HepG2 (cell line): ENCODE measurements at regions not wholly inside any gene's neighbourhood (a gene's known extent, or its start where the extent isn't known, plus 50 kb on each side); places are given as distances from the start of the nearest gene placed in this dataset.

Experiments used
- ATAC-seq: fragments of 200-7000 bp; cut with Tn5 transposase; 3 replicates; pipeline ENCODE4 v1.9.1; 2020; ENCODE audit warnings: mild to moderate bottlenecking, moderate library complexity
- BruUV-seq: library from RNA; stranded (reverse); fragments of 400-500 nt; replicated peaks from 2 replicates; lab custom pipeline; 2021; lab: Mats Ljungman, UMichigan
- CTCF ChIA-PET: fragments of 300-600 bp; formaldehyde crosslinking; extraction: SDS; loops from one replicate; lab custom pipeline; 2021; ENCODE audit warnings: low total read pairs, inconsistent platforms, low intra/inter-chr PET ratio; lab: Yijun Ruan, JAX
- POLR2A ChIA-PET: fragments of 350-600 bp; sonication (Branson Sonifier 250); formaldehyde crosslinking; loops from one replicate; lab custom pipeline; 2020; ENCODE audit warnings: antibody characterized with exemption, inconsistent platforms; lab: Yijun Ruan, JAX
- DNase-seq: peaks from one replicate; pipeline ENCODE4 v3.0.0-alpha.2; 2015; ENCODE audit warnings: low spot score
- FAIRE-seq: peaks from 3 replicates; lab custom pipeline; 2011; peaks lifted over from hg19 to GRCh38; lab: Jason Lieb, UNC
- H2AFZ ChIP-seq: one replicate; pipeline ENCODE4 v1.6.1; 2011; ENCODE audit warnings: low read length, inconsistent platforms
- H3K27ac ChIP-seq: fragments of 300-600 bp; 3 replicates; pipeline ENCODE4 v1.8.0; 2011; ENCODE audit warnings: mixed run types, mild to moderate bottlenecking, mixed read lengths, low read length, inconsistent platforms; ENCODE audit not compliant: insufficient read depth; ENCODE audit errors: extremely low read length
- H3K27me3 ChIP-seq, 2 experiments: fragments of 200-600 bp in 1 of 2; 2 replicates in 1 of 2; 3 replicates in 1 of 2; pipeline versions ENCODE4 v1.6.0 to v1.8.0; 2011; ENCODE audit warnings: low read length in 2 of 2, mild to moderate bottlenecking in 2 of 2, moderate library complexity in 2 of 2, inconsistent platforms in 1 of 2; ENCODE audit not compliant: insufficient read depth in 2 of 2, control insufficient read depth in 1 of 2
- H3K36me3 ChIP-seq, 2 experiments: fragments of 200-600 bp in 1 of 2; replicated peaks in 1 of 2; 2 replicates in 1 of 2; 3 replicates in 1 of 2; pipeline versions ENCODE4 v1.5.1 to v1.8.0; 2011; ENCODE audit warnings: low read length in 2 of 2, inconsistent platforms in 1 of 2; ENCODE audit not compliant: insufficient read depth in 2 of 2, control insufficient read depth in 1 of 2
- H3K4me1 ChIP-seq: 2 replicates; pipeline ENCODE4 v1.5.1; 2012; ENCODE audit warnings: low read length, inconsistent platforms; ENCODE audit not compliant: insufficient read depth
- H3K4me2 ChIP-seq: 2 replicates; pipeline ENCODE4 v1.6.0; 2011; ENCODE audit warnings: low read depth, low read length, inconsistent platforms
- H3K4me3 ChIP-seq, 3 experiments: fragments of 200-600 bp in 1 of 3; sonication (generic), shearing (Covaris generic) in 1 of 3; replicated peaks in 1 of 3; 2 replicates each; pipeline ENCODE4 v1.5.1; 2011 to 2016; ENCODE audit warnings: low read length in 3 of 3, inconsistent platforms in 2 of 3, low read depth in 2 of 3, mild to moderate bottlenecking in 2 of 3, control low read depth in 1 of 3, mixed read lengths in 1 of 3; ENCODE audit not compliant: insufficient read depth in 1 of 3
- H3K79me2 ChIP-seq: one replicate; pipeline ENCODE4 v1.6.1; 2011; ENCODE audit warnings: low read length, inconsistent platforms; ENCODE audit not compliant: insufficient read depth
- H3K9ac ChIP-seq: 2 replicates; pipeline ENCODE4 v1.6.0; 2011; ENCODE audit warnings: mild to moderate bottlenecking, low read depth, low read length, inconsistent platforms; ENCODE audit not compliant: insufficient read depth
- H3K9me3 ChIP-seq: 2 replicates; pipeline ENCODE4 v1.5.1; 2012; ENCODE audit warnings: mild to moderate bottlenecking, low read length
- H4K20me1 ChIP-seq: 2 replicates; pipeline ENCODE4 v1.6.0; 2011; ENCODE audit warnings: inconsistent platforms, mild to moderate bottlenecking, low read length, moderate library complexity; ENCODE audit not compliant: insufficient read depth
- ARNTL ChIP-seq: sonication (generic); formaldehyde crosslinking; IDR thresholded peaks from 2 replicates; pipeline ENCODE4 v1.4.0; 2020; ENCODE audit warnings: mild to moderate bottlenecking, missing genetic modification reagents
- CEBPB ChIP-seq: IDR thresholded peaks from 2 replicates; pipeline ENCODE4 v1.6.1; 2011; ENCODE audit warnings: low read depth, low read length, improper control_type of control experiment, borderline replicate concordance
- FOXP1 ChIP-seq, 2 experiments: fragments of 450-650 bp in 1 of 2; IDR thresholded peaks; 2 replicates each; pipeline ENCODE4 v1.6.1; 2017 to 2018; ENCODE audit warnings: antibody characterized with exemption in 1 of 2
- MBNL3 ChIP-seq: fragments of 250-450 bp; sonication (Bioruptor Pico); conservative IDR thresholded peaks from 2 replicates; pipeline ENCODE4 v1.8.0; 2022; ENCODE audit warnings: mild to moderate bottlenecking, inconsistent platforms
- NAIF1 ChIP-seq: sonication (generic); formaldehyde crosslinking; IDR thresholded peaks from 2 replicates; pipeline ENCODE4 v1.5.0; 2020; ENCODE audit warnings: mild to moderate bottlenecking, missing genetic modification reagents, borderline replicate concordance
- NFE2L2 ChIP-seq: fragments of 150-350 bp; IDR thresholded peaks from 2 replicates; pipeline ENCODE4 v1.6.1; 2014; ENCODE audit warnings: low read length
- REL ChIP-seq: sonication (generic); formaldehyde crosslinking; conservative IDR thresholded peaks from 2 replicates; pipeline ENCODE4 v1.8.0; 2022; ENCODE audit warnings: mild to moderate bottlenecking, missing genetic modification reagents, moderate library complexity
- SIN3B ChIP-seq: fragments of 150-350 bp; IDR thresholded peaks from 2 replicates; pipeline ENCODE4 v1.6.1; 2014; ENCODE audit warnings: low read length
- ZBTB4 ChIP-seq: sonication (generic); formaldehyde crosslinking; IDR thresholded peaks from 2 replicates; pipeline ENCODE4 v1.4.0; 2020; ENCODE audit warnings: missing genetic modification reagents, mild to moderate bottlenecking, borderline replicate concordance
- ZNF558 ChIP-seq: sonication (generic); formaldehyde crosslinking; IDR thresholded peaks from 2 replicates; pipeline ENCODE4 v1.9.0; 2022; ENCODE audit warnings: mild to moderate bottlenecking, missing genetic modification reagents, borderline replicate concordance
- ZNF567 ChIP-seq: sonication (generic); formaldehyde crosslinking; IDR thresholded peaks from 2 replicates; pipeline ENCODE4 v1.8.1; 2023; ENCODE audit warnings: mild to moderate bottlenecking, missing genetic modification reagents, borderline replicate concordance
- WGBS: methylation state at CpG from one replicate; pipeline ENCODE4 v1.1.6; 2017; ENCODE audit warnings: low lambda C conversion rate; 5-methylcytosine and 5-hydroxymethylcytosine counted together
- in situ Hi-C: cut with HindIII; loops from 2 replicates; pipeline ENCODE4 v1.10.0; 2017; ENCODE audit warnings: low pct_unique_long_range_greater_than_20kb; ENCODE audit not compliant: extremely low pct_ligation_motif_present
- intact Hi-C: fragments of 100-400 bp; cut with micrococcal nuclease; formaldehyde crosslinking; loops from one replicate; pipeline ENCODE4 v1.10.0; 2022; ENCODE audit not compliant: unreplicated experiment
- TF ChIP-seq, protein P1 (sequence below): sonication (generic); formaldehyde crosslinking; IDR thresholded peaks from 2 replicates; pipeline ENCODE4 v1.5.1; 2020; ENCODE audit warnings: missing genetic modification reagents, mild to moderate bottlenecking, borderline replicate concordance
- TF ChIP-seq, protein P2 (sequence below): sonication (generic); formaldehyde crosslinking; IDR thresholded peaks from 2 replicates; pipeline ENCODE4 v1.5.1; 2020; ENCODE audit warnings: missing genetic modification reagents, mild to moderate bottlenecking, borderline replicate concordance
- TF ChIP-seq, protein P3 (sequence below): fragments of 450-650 bp; IDR thresholded peaks from 2 replicates; pipeline ENCODE4 v1.6.1; 2016

DNA sequence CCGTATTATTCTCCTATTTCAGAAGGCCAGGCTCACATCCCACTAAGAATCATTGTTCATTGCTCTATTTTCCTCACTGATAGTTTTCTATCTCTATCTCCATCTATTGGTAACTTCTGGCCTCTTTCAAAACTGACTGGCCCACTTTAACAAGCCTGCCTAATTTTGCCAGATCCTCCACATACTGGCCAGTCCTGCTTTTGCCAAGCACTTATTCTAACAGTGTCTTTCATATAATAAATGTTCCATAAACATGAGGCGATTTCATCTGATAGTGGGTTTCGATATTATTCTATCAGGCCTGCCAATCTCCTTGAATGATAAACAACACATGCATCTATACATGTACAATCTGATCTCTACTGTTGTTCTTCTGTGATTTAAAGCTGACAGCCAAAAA, 125.9 kb upstream of the KCNH7 start:
- Histone ChIP-seq H3K9ac (no peak overlapping the region), H3K27me3 (no peaks in the 10 kb centered on the region), H2AFZ (no peak overlapping the region), H3K79me2 (no peaks in the 10 kb centered on the region), H3K4me3 (no peak overlapping the region), H3K27ac (no peak overlapping the region), H3K4me1 (no peaks in the 10 kb centered on the region), H3K9me3 (no peaks in the 10 kb centered on the region), H3K4me2 (no peak overlapping the region), H3K36me3 (no peaks in the 10 kb centered on the region), H4K20me1 (no peaks in the 10 kb centered on the region)
- ChIA-PET CTCF (no interaction called here), POLR2A (no interaction called here)
- ATAC-seq, result no peak
- 2% methylated on average over 3 of the region's 3 CpGs for WGBS
- no peak for FAIRE-seq
- intact Hi-C loops (no loop called here), in situ Hi-C loops (no loop called here)
- TF ChIP-seq CEBPB, result no peak
- TF ChIP-seq, protein P1, sequence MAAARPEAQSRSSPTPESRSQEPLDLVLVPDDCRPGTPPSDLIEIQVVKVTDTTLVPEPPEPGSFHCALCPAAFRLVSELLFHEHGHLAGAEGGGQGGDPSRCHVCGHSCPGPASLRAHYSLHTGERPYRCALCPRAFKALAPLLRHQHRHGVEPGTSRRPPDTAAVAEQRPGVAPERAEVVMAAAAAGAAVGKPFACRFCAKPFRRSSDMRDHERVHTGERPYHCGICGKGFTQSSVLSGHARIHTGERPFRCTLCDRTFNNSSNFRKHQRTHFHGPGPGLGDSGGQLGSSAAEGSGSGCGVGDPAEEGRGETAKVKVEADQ (CRISPR knock-in tag), result no peak
- TF ChIP-seq REL (CRISPR knock-in tag), result no peak
- no peak for TF ChIP-seq ZBTB4 (CRISPR knock-in tag)
- TF ChIP-seq, protein P2, sequence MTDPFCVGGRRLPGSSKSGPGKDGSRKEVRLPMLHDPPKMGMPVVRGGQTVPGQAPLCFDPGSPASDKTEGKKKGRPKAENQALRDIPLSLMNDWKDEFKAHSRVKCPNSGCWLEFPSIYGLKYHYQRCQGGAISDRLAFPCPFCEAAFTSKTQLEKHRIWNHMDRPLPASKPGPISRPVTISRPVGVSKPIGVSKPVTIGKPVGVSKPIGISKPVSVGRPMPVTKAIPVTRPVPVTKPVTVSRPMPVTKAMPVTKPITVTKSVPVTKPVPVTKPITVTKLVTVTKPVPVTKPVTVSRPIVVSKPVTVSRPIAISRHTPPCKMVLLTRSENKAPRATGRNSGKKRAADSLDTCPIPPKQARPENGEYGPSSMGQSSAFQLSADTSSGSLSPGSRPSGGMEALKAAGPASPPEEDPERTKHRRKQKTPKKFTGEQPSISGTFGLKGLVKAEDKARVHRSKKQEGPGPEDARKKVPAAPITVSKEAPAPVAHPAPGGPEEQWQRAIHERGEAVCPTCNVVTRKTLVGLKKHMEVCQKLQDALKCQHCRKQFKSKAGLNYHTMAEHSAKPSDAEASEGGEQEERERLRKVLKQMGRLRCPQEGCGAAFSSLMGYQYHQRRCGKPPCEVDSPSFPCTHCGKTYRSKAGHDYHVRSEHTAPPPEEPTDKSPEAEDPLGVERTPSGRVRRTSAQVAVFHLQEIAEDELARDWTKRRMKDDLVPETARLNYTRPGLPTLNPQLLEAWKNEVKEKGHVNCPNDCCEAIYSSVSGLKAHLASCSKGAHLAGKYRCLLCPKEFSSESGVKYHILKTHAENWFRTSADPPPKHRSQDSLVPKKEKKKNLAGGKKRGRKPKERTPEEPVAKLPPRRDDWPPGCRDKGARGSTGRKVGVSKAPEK (CRISPR knock-in tag), result no peak
- TF ChIP-seq SIN3B, result no peak
- no peak for TF ChIP-seq ZNF558 (CRISPR knock-in tag)
- TF ChIP-seq NFE2L2, result no peak
- TF ChIP-seq ARNTL (CRISPR knock-in tag), result no peak
- TF ChIP-seq NAIF1 (CRISPR knock-in tag), result no peak
- no peak for TF ChIP-seq MBNL3
- no peak for TF ChIP-seq FOXP1 (IDR thresholded peaks at IDR 0.05)
- no peak for TF ChIP-seq FOXP1 (CRISPR knock-in tag; IDR thresholded peaks at IDR 0.05)
- TF ChIP-seq ZNF567, result no peak
- TF ChIP-seq, protein P3, sequence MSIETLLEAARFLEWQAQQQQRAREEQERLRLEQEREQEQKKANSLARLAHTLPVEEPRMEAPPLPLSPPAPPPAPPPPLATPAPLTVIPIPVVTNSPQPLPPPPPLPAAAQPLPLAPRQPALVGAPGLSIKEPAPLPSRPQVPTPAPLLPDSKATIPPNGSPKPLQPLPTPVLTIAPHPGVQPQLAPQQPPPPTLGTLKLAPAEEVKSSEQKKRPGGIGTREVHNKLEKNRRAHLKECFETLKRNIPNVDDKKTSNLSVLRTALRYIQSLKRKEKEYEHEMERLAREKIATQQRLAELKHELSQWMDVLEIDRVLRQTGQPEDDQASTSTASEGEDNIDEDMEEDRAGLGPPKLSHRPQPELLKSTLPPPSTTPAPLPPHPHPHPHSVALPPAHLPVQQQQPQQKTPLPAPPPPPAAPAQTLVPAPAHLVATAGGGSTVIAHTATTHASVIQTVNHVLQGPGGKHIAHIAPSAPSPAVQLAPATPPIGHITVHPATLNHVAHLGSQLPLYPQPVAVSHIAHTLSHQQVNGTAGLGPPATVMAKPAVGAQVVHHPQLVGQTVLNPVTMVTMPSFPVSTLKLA, result no peak
- DNase-seq, result no peak
- BruUV-seq, result no TSS peak
